ENCODE measurements at regions not wholly inside any gene's neighbourhood (a gene's known extent, or its start where the extent isn't known, plus 50 kb on each side); places are given as distances from the start of the nearest gene placed in this dataset.

- Mint-ChIP-seq H3K4me1 (peaks cover 4% of the 10 kb centered on the region), H3K27ac (ENCODE audit: unreplicated experiment) (no peak overlapping the region), H3K9me3 (peaks cover 9% of the 10 kb centered on the region), H3K36me3 (ENCODE audit: low read depth) (peaks cover 4% of the 10 kb centered on the region), H3K27me3 (ENCODE audit: low read depth) (no peaks in the 10 kb centered on the region), H3K4me3 (no peak overlapping the region)
- DNase-seq (ENCODE audit: low read depth, low spot score), result no peak
- no peak for TF ChIP-seq CTCF (conservative IDR thresholded peaks at IDR 0.05)
Measured at GRCh38 chr20:52483382-52483781, 291.8 kb upstream of the ZFP64 start.

- H3K9me3 Mint-ChIP-seq, result peaks cover 9% of the 10 kb centered on the region
- no peak for DNase-seq (ENCODE audit: low read depth, low spot score)
- no peak for TF ChIP-seq CTCF (conservative IDR thresholded peaks at IDR 0.05)
- H3K4me1 Mint-ChIP-seq, result peaks cover 4% of the 10 kb centered on the region
- no peak overlapping the region for H3K27ac Mint-ChIP-seq (ENCODE audit: unreplicated experiment)
- no peaks in the 10 kb centered on the region for H3K27me3 Mint-ChIP-seq (ENCODE audit: low read depth)
- H3K36me3 Mint-ChIP-seq (ENCODE audit: low read depth), result peaks cover 4% of the 10 kb centered on the region
- no peak overlapping the region for H3K4me3 Mint-ChIP-seq
Measured at GRCh38 chr20:52482044-52482443, 290.5 kb upstream of the ZFP64 start.

- peaks cover 9% of the 10 kb centered on the region for H3K9me3 Mint-ChIP-seq
- no peak for DNase-seq (ENCODE audit: low read depth, low spot score)
- no peaks in the 10 kb centered on the region for H3K27me3 Mint-ChIP-seq (ENCODE audit: low read depth)
- no peak overlapping the region for H3K27ac Mint-ChIP-seq (ENCODE audit: unreplicated experiment)
- no peak for TF ChIP-seq CTCF (conservative IDR thresholded peaks at IDR 0.05)
- H3K4me3 Mint-ChIP-seq, result no peak overlapping the region
- H3K36me3 Mint-ChIP-seq (ENCODE audit: low read depth), result peaks cover 4% of the 10 kb centered on the region
- peaks cover 4% of the 10 kb centered on the region for H3K4me1 Mint-ChIP-seq
Measured at GRCh38 chr20:52481443-52481842, 289.9 kb upstream of the ZFP64 start.

- H3K4me3 Mint-ChIP-seq, result no peak overlapping the region
- TF ChIP-seq CTCF (conservative IDR thresholded peaks at IDR 0.05), result no peak
- H3K9me3 Mint-ChIP-seq, result peaks cover 7% of the 10 kb centered on the region
- peaks cover 4% of the 10 kb centered on the region for H3K36me3 Mint-ChIP-seq (ENCODE audit: low read depth)
- peaks cover 7% of the 10 kb centered on the region for H3K4me1 Mint-ChIP-seq
- no peak overlapping the region for H3K27ac Mint-ChIP-seq (ENCODE audit: unreplicated experiment)
- no peak for DNase-seq (ENCODE audit: low read depth, low spot score)
- H3K27me3 Mint-ChIP-seq (ENCODE audit: low read depth), result no peaks in the 10 kb centered on the region
Measured at GRCh38 chr20:52476074-52476750, 284.6 kb upstream of the ZFP64 start.

GRCh38 chr20:52473186-52473585, 281.6 kb upstream of the ZFP64 start:
- H3K4me1 Mint-ChIP-seq, result peaks cover 7% of the 10 kb centered on the region
- H3K27ac Mint-ChIP-seq (ENCODE audit: unreplicated experiment), result no peak overlapping the region
- H3K4me3 Mint-ChIP-seq, result no peak overlapping the region
- no peaks in the 10 kb centered on the region for H3K9me3 Mint-ChIP-seq
- H3K36me3 Mint-ChIP-seq (ENCODE audit: low read depth), result no peaks in the 10 kb centered on the region
- H3K27me3 Mint-ChIP-seq (ENCODE audit: low read depth), result no peaks in the 10 kb centered on the region
- TF ChIP-seq CTCF (conservative IDR thresholded peaks at IDR 0.05), result no peak
- no peak for DNase-seq (ENCODE audit: low read depth, low spot score)

Measured in neural crest cell (in vitro differentiated cells).